C4-2B (cell line): ENCODE measurements at regions not wholly inside any gene's neighbourhood (a gene's known extent, or its start where the extent isn't known, plus 50 kb on each side); places are given as distances from the start of the nearest gene placed in this dataset.

Source experiments
- ZFX ChIP-seq: fragments of 450-650 bp; IDR thresholded peaks from 2 replicates; pipeline ENCODE4 v1.6.1; 2017
- TF ChIP-seq, protein P1 (sequence below): fragments of 450-650 bp; conservative IDR thresholded peaks from 2 replicates; pipeline ENCODE4 v1.5.1; 2017; ENCODE audit warnings: mild to moderate bottlenecking

DNA sequence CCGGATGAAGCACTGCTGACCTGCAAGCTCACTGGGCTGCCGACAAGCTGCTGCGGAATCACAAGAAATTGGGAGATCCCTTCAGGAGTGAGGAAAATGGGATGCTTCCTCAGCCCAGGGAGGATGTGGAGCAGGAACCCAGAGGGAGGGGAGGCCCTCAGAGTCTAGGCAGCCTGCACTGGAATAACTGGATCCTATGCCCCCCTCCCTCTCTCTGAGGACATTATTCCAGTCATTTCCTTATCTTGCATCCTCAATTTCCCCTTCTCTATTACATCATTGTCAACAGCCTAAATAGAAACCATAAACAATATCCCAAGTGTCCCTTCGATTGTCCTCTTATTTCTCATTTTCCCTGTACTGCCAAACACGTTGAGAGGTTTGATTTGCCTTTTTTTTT is 169.0 kb downstream of the OPA1 start:
- TF ChIP-seq, protein P1, sequence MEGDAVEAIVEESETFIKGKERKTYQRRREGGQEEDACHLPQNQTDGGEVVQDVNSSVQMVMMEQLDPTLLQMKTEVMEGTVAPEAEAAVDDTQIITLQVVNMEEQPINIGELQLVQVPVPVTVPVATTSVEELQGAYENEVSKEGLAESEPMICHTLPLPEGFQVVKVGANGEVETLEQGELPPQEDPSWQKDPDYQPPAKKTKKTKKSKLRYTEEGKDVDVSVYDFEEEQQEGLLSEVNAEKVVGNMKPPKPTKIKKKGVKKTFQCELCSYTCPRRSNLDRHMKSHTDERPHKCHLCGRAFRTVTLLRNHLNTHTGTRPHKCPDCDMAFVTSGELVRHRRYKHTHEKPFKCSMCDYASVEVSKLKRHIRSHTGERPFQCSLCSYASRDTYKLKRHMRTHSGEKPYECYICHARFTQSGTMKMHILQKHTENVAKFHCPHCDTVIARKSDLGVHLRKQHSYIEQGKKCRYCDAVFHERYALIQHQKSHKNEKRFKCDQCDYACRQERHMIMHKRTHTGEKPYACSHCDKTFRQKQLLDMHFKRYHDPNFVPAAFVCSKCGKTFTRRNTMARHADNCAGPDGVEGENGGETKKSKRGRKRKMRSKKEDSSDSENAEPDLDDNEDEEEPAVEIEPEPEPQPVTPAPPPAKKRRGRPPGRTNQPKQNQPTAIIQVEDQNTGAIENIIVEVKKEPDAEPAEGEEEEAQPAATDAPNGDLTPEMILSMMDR: no peak
- TF ChIP-seq ZFX: no peak
